ENCODE measurements at regions not wholly inside any gene's neighbourhood (a gene's known extent, or its start where the extent isn't known, plus 50 kb on each side); places are given as distances from the start of the nearest gene placed in this dataset.

GRCh38 chr10:118412132-118412760 lies 70.1 kb upstream of the FAM204A start:
- no peak for DNase-seq (ENCODE audit: low read depth)
- no peak for TF ChIP-seq CTCF (IDR thresholded peaks at IDR 0.05; ENCODE audit: insufficient read depth, low read depth, low read length, missing control alignments)
- H3K4me3 ChIP-seq (ENCODE audit: low read depth, low read length): no peak overlapping the region

- TF ChIP-seq CTCF (IDR thresholded peaks at IDR 0.05; ENCODE audit: insufficient read depth, low read depth, low read length, missing control alignments): no peak
- no peak for DNase-seq (ENCODE audit: low read depth)
These were observed 67.2 kb upstream of the FAM204A start for GRCh38 chr10:118409295-118409694.

DNA sequence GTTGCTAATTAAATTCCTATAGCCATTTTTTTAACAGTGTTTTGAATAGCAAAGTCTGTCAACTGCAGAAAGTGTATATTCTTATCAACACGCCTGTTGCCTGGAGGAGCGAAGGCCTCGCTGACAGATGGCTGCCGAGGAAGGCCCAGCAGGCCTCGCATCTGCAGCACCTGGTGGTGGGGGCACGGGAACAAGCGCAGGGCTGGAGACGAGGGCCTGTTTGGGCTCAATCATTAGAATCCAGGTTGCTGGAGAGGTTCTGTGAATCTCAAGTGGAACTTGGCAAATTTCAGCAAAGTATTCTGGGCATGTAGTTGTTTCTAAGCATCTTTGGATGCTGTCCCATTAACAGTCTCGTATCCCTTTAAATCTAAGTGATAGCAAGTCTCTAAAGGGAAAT lies 66.1 kb upstream of the FAM204A start:
- H3K4me3 ChIP-seq (ENCODE audit: low read depth, low read length): no peak overlapping the region
- no peak for TF ChIP-seq CTCF (IDR thresholded peaks at IDR 0.05; ENCODE audit: insufficient read depth, low read depth, low read length, missing control alignments)
- no peak for DNase-seq (ENCODE audit: low read depth)

More at GRCh38 chr10:118409295-118409694, 67.2 kb upstream of the FAM204A start:
- no peak overlapping the region for H3K4me3 ChIP-seq (ENCODE audit: low read depth, low read length)

DNA sequence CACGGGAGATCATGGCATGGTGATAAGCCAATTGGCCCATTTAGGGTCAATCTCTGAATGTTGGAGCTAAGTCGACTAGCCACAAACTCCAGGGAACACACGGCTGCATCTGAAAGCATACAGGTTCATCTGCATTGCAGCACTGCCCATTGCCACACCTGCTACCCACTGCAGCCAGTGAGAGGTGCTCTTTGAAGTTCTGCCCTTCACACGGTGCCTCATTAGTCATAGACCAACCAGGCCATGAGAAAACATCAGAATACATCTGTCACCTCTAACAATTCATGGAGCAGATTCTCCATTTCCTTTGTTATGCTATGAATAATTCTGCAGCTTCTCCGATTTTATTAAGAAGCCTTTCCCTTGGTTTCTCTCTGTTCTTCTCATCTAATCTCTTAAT lies 65.7 kb upstream of the FAM204A start:
- TF ChIP-seq CTCF (IDR thresholded peaks at IDR 0.05; ENCODE audit: insufficient read depth, low read depth, low read length, missing control alignments): no peak
- no peak overlapping the region for H3K4me3 ChIP-seq (ENCODE audit: low read depth, low read length)
- no peak for DNase-seq (ENCODE audit: low read depth)

GRCh38 chr10:118407026-118407425 lies 64.9 kb upstream of the FAM204A start:
- no peak for TF ChIP-seq CTCF (IDR thresholded peaks at IDR 0.05; ENCODE audit: insufficient read depth, low read depth, low read length, missing control alignments)
- H3K4me3 ChIP-seq (ENCODE audit: low read depth, low read length): no peak overlapping the region
- no peak for DNase-seq (ENCODE audit: low read depth)

DNA sequence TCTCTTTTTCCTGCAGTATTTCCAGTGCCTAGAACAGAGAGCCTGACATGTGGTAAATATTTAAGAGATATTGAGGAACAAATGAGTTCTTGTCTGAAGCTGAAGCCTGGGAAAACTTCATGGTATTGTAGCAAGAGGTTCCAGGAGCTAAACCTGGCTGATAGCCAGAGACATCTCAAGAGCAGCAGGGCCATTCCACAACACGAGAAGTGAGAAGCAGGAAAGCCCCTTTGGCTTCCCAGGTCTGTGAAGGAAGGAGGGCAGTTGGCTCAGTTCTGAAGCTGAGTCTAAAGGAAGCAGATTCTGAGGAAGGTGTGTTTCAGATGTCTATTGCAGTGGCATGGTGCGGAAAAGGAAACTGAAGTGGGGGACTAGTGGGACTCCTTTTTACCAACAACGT lies 63.8 kb upstream of the FAM204A start:
- no peak overlapping the region for H3K4me3 ChIP-seq (ENCODE audit: low read depth, low read length)
- DNase-seq (ENCODE audit: low read depth): peak; percentile 6
- TF ChIP-seq CTCF (IDR thresholded peaks at IDR 0.05; ENCODE audit: insufficient read depth, low read depth, low read length, missing control alignments): no peak

GRCh38 chr10:118403967-118404366 lies 61.8 kb upstream of the FAM204A start:
- no peak overlapping the region for H3K4me3 ChIP-seq (ENCODE audit: low read depth, low read length)
- no peak for DNase-seq (ENCODE audit: low read depth)
- TF ChIP-seq CTCF (IDR thresholded peaks at IDR 0.05; ENCODE audit: insufficient read depth, low read depth, low read length, missing control alignments): no peak

Measured in GM12865 (cell line).